B cell (primary cell): ENCODE measurements at regions not wholly inside any gene's neighbourhood (a gene's known extent, or its start where the extent isn't known, plus 50 kb on each side); places are given as distances from the start of the nearest gene placed in this dataset.

ENCODE experiments used
- ATAC-seq: fragments of 200-7000 bp; cut with Tn5 transposase; one replicate; pipeline ENCODE4 v1.10.0; 2021; ENCODE audit warnings: low read depth, mild to moderate bottlenecking, moderate number of reproducible peaks, moderate library complexity
- CTCF ChIA-PET: fragments of 350-600 bp; sonication (Branson Sonifier 250); formaldehyde crosslinking; loops from one replicate; lab custom pipeline; 2021; ENCODE audit warnings: antibody characterized with exemption, inconsistent platforms; lab: Charles Lee
- POLR2A ChIA-PET: fragments of 350-600 bp; sonication (Branson Sonifier 250); formaldehyde crosslinking; loops from one replicate; lab custom pipeline; 2021; ENCODE audit warnings: antibody characterized with exemption; lab: Charles Lee
- DNase-seq: peaks from one replicate; pipeline ENCODE4 v3.0.0; 2013
- H2AFZ ChIP-seq: 2 replicates; pipeline ENCODE4 v1.6.1; 2012; ENCODE audit warnings: mild to moderate bottlenecking, low read depth, low read length; ENCODE audit not compliant: insufficient read depth, poor library complexity, severe bottlenecking
- H3K27ac ChIP-seq, 2 donors: 1 replicate in 1 of 2; 2 replicates in 1 of 2; pipeline ENCODE4 v1.5.1; 2012 to 2013; ENCODE audit warnings: low read length in 2 of 2, mild to moderate bottlenecking in 2 of 2, moderate library complexity in 1 of 2
- H3K27me3 ChIP-seq, 4 experiments: fragments of 200-600 bp in 1 of 4; sonication (generic) in 1 of 4; replicated peaks in 1 of 4; 1 replicate in 2 of 4; 2 replicates in 2 of 4; pipeline versions ENCODE4 v1.6.1 to v1.7.0; 2013 to 2016; ENCODE audit warnings: low read length in 3 of 4, mild to moderate bottlenecking in 2 of 4, mixed read lengths in 1 of 4, moderate library complexity in 1 of 4; ENCODE audit not compliant: insufficient read depth in 4 of 4, control insufficient read depth in 3 of 4; ENCODE audit errors: control extremely low read depth in 1 of 4
- H3K36me3 ChIP-seq, 2 experiments: replicated peaks in 1 of 2; 1 replicate in 1 of 2; 2 replicates in 1 of 2; pipeline versions ENCODE4 v1.6.1 to v1.7.1; 2013; ENCODE audit warnings: low read length in 1 of 2; ENCODE audit not compliant: insufficient read depth in 2 of 2, control insufficient read depth in 1 of 2; ENCODE audit errors: control extremely low read depth in 1 of 2, extremely low read depth in 1 of 2
- H3K4me1 ChIP-seq, 2 donors: fragments of 200-600 bp in 1 of 2; sonication (generic) in 1 of 2; 1 replicate in 1 of 2; 2 replicates in 1 of 2; pipeline versions ENCODE4 v1.5.1 to v1.6.1; 2013 to 2017; ENCODE audit warnings: low read length in 2 of 2; ENCODE audit not compliant: control insufficient read depth in 2 of 2, insufficient read depth in 2 of 2
- H3K4me2 ChIP-seq: replicated peaks from 2 replicates; pipeline ENCODE3; 2012; ENCODE audit warnings: mild to moderate bottlenecking, low read depth, low read length; ENCODE audit not compliant: poor library complexity, severe bottlenecking
- H3K4me3 ChIP-seq, 5 experiments: fragments of 200-600 bp in 1 of 5; sonication (generic) in 1 of 5; 1 replicate in 3 of 5; 2 replicates in 2 of 5; pipeline versions ENCODE4 v1.5.1 to v1.7.0; 2011 to 2016; ENCODE audit warnings: low read length in 4 of 5, mild to moderate bottlenecking in 4 of 5, low read depth in 2 of 5, control low read depth in 1 of 5, moderate library complexity in 1 of 5; ENCODE audit not compliant: insufficient read depth in 1 of 5; ENCODE audit errors: control extremely low read depth in 1 of 5, extremely low read depth in 1 of 5
- H3K79me2 ChIP-seq: fragments of 200-600 bp; sonication (generic); one replicate; pipeline ENCODE4 v1.6.0; 2016; ENCODE audit warnings: low read length; ENCODE audit not compliant: control insufficient read depth, insufficient read depth
- H3K9ac ChIP-seq: fragments of 200-600 bp; sonication (generic); 2 replicates; pipeline ENCODE4 v1.6.1; 2017; ENCODE audit warnings: mild to moderate bottlenecking, low read length, moderate library complexity
- H3K9me3 ChIP-seq, 3 donors: one replicate each; pipeline versions ENCODE4 v1.6.1 to v1.7.1; 2013; ENCODE audit warnings: low read length in 2 of 3; ENCODE audit not compliant: control insufficient read depth in 2 of 3, insufficient read depth in 1 of 3; ENCODE audit errors: control extremely low read depth in 1 of 3
- H4K20me1 ChIP-seq: 2 replicates; pipeline ENCODE4 v1.6.0; 2012; ENCODE audit warnings: mild to moderate bottlenecking, low read length; ENCODE audit not compliant: insufficient read depth, control insufficient read depth, poor library complexity, severe bottlenecking
- H3K27ac Mint-ChIP-seq: one replicate; pipeline ENCODE4 v1.8.0; 2021; ENCODE audit warnings: mixed read lengths
- H3K27me3 Mint-ChIP-seq: one replicate; pipeline ENCODE4 v1.8.0; 2021; ENCODE audit warnings: mixed read lengths
- H3K4me1 Mint-ChIP-seq: one replicate; pipeline ENCODE4 v1.8.0; 2021; ENCODE audit warnings: mixed read lengths
- H3K4me3 Mint-ChIP-seq: one replicate; pipeline ENCODE4 v1.8.0; 2021; ENCODE audit warnings: mixed read lengths
- H3K9me3 Mint-ChIP-seq: one replicate; pipeline ENCODE4 v1.8.0; 2022; ENCODE audit warnings: mixed read lengths; ENCODE audit not compliant: insufficient read depth
- EZH2 ChIP-seq: IDR thresholded peaks from 2 replicates; pipeline ENCODE4 v1.6.1; 2012; ENCODE audit warnings: borderline replicate concordance, low read depth, mild to moderate bottlenecking, moderate library complexity, low read length; ENCODE audit not compliant: insufficient read depth, poor library complexity, severe bottlenecking
- WGBS: methylation state at CpG from one replicate; pipeline ENCODE4 v1.1.5; 2013; ENCODE audit warnings: missing lambda C conversion rate; ENCODE audit not compliant: insufficient coverage; 5-methylcytosine and 5-hydroxymethylcytosine counted together
- intact Hi-C: fragments of 100-400 bp; cut with micrococcal nuclease; formaldehyde crosslinking; loops from one replicate; pipeline ENCODE4 v1.10.0; 2022
- TF ChIP-seq, protein P1 (sequence below): fragments of 200-600 bp; IDR thresholded peaks from one replicate; pipeline ENCODE4 v1.8.0; 2022; ENCODE audit warnings: antibody characterized with exemption, mild to moderate bottlenecking

DNA sequence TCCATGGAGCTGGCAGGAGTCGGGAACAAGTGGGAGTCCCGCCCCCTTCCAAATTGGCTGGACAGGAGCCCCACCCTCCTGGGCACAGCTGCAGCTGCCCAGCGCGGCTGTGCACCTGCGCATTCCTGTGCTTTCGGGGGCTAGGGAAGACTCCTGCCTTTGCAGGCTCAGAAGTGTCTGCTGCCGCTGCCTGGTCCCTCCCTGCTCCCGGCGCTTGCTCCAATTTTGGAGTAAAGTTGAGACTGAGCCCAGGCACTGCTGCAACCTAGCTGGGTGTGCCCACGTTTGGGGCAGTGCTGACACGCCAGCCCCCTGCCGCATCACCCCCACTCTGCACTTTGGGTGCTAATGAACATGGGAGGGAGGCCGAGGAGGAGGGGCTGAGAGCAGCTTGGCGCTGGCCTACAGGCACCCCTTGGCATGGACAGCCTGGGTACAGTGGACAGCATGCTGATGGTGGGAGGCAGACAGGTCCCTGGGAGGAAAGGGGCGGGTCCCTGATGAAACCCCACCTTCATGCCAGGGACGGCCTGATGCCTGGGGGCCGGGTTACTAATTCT is 399.2 kb upstream of the CNTN4 start:
- Mint-ChIP-seq H3K27ac (no peak overlapping the region), H3K4me1 (no peaks in the 10 kb centered on the region), H3K27me3 (no peaks in the 10 kb centered on the region), H3K9me3 (peaks cover 2% of the 10 kb centered on the region), H3K4me3 (no peak overlapping the region)
- Histone ChIP-seq H3K4me3 (no peak overlapping the region), H2AFZ (no peak overlapping the region), H3K9me3 (peaks cover 0 to 19% (median 0%) of the 10 kb centered on the region in 3 donors), H3K27ac (no peak overlapping the region), H3K4me2 (no peak overlapping the region), H3K36me3 (no peaks in the 10 kb centered on the region), H3K9ac (no peak overlapping the region), H3K27me3 (no peaks in the 10 kb centered on the region), H3K79me2 (no peaks in the 10 kb centered on the region), H4K20me1 (no peaks in the 10 kb centered on the region), H3K4me1 (no peaks in the 10 kb centered on the region)
- ATAC-seq (no peak), DNase-seq (no peak)
- ChIA-PET POLR2A (no interaction called here), CTCF (no interaction called here)
- WGBS: 94% methylated on average over 16 of the region's 17 CpGs
- TF ChIP-seq, protein P1, sequence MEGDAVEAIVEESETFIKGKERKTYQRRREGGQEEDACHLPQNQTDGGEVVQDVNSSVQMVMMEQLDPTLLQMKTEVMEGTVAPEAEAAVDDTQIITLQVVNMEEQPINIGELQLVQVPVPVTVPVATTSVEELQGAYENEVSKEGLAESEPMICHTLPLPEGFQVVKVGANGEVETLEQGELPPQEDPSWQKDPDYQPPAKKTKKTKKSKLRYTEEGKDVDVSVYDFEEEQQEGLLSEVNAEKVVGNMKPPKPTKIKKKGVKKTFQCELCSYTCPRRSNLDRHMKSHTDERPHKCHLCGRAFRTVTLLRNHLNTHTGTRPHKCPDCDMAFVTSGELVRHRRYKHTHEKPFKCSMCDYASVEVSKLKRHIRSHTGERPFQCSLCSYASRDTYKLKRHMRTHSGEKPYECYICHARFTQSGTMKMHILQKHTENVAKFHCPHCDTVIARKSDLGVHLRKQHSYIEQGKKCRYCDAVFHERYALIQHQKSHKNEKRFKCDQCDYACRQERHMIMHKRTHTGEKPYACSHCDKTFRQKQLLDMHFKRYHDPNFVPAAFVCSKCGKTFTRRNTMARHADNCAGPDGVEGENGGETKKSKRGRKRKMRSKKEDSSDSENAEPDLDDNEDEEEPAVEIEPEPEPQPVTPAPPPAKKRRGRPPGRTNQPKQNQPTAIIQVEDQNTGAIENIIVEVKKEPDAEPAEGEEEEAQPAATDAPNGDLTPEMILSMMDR: no peak
- no peak for TF ChIP-seq EZH2
- intact Hi-C loops: no loop called here

DNA sequence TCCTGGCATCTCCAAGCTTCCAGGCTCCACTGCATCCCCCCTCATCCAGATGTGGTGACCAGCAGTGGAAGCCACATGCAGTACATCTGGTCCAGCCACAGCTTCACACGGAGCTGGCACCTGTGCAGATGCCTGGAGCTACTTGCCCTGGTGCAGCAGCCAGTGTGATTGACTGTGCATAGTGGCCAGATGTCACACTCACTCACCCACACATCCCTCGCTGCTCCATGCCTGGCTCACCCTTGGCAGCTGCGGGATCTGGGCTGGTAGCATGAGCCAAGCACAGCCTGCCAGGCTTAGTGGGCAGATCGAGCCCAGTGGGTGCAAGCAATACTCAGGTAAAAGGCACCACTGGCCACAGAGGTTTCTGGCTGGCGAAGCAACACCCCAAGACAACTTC is 398.0 kb upstream of the CNTN4 start:
- Histone ChIP-seq H3K9ac (no peak overlapping the region), H3K4me1 (no peaks in the 10 kb centered on the region), H4K20me1 (no peaks in the 10 kb centered on the region), H3K79me2 (no peaks in the 10 kb centered on the region), H3K27me3 (no peaks in the 10 kb centered on the region), H3K9me3 (peaks cover 0 to 22% (median 0%) of the 10 kb centered on the region in 3 donors), H3K4me2 (no peak overlapping the region), H3K4me3 (no peak overlapping the region), H3K27ac (no peak overlapping the region), H2AFZ (no peak overlapping the region), H3K36me3 (no peaks in the 10 kb centered on the region)
- WGBS: 80% methylated on average over 5 of the region's 5 CpGs
- Mint-ChIP-seq H3K4me3 (no peak overlapping the region), H3K4me1 (no peaks in the 10 kb centered on the region), H3K27me3 (no peaks in the 10 kb centered on the region), H3K9me3 (peaks cover 5% of the 10 kb centered on the region), H3K27ac (no peak overlapping the region)
- intact Hi-C loops: no loop called here
- CTCF ChIA-PET: no interaction called here
- ATAC-seq: no peak
- TF ChIP-seq EZH2: no peak
- TF ChIP-seq, protein P1: no peak
- DNase-seq: no peak
- POLR2A ChIA-PET: no interaction called here
